LNCaP clone FGC (cell line): ENCODE measurements at regions not wholly inside any gene's neighbourhood (a gene's known extent, or its start where the extent isn't known, plus 50 kb on each side); places are given as distances from the start of the nearest gene placed in this dataset.
"Not testable (repeated sequence)": the region's sequence is repeated elsewhere in the genome, so short reads cannot be mapped to it uniquely, and the experiment has no call there.

Source experiments
- DNase-seq: peaks from one replicate; pipeline ENCODE4 v3.0.0-alpha.2; 2011; ENCODE audit warnings: low read depth
- H3K4me3 ChIP-seq: 2 replicates; pipeline ENCODE4 v1.5.1; 2011; ENCODE audit warnings: mild to moderate bottlenecking, low read depth, low read length, control low read depth
- TF ChIP-seq, protein P1 (sequence below): IDR thresholded peaks from 2 replicates; pipeline ENCODE4 v1.5.1; 2012; ENCODE audit warnings: mild to moderate bottlenecking; ENCODE audit not compliant: control insufficient read depth, insufficient read depth; ENCODE audit errors: extremely low read depth

DNA sequence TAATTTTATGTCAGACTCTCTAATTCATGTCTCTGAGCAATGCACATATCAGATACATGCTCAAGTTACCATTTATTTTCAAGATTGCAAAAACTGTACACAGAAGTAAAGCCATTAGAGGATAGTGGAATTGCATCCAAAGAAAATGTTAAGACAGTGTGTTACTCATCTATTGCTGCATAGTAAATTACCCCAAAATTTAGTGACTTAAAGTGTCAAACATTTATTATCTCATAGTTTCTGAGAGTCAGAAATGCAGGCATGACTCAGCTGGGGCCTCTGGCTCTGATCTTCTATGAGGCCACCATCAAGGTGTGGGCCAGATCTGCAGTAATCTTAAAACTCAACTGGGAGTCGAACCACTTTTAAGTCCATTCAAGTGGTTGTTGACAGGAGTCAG is 275.2 kb downstream of the QDPR start:
- TF ChIP-seq, protein P1, sequence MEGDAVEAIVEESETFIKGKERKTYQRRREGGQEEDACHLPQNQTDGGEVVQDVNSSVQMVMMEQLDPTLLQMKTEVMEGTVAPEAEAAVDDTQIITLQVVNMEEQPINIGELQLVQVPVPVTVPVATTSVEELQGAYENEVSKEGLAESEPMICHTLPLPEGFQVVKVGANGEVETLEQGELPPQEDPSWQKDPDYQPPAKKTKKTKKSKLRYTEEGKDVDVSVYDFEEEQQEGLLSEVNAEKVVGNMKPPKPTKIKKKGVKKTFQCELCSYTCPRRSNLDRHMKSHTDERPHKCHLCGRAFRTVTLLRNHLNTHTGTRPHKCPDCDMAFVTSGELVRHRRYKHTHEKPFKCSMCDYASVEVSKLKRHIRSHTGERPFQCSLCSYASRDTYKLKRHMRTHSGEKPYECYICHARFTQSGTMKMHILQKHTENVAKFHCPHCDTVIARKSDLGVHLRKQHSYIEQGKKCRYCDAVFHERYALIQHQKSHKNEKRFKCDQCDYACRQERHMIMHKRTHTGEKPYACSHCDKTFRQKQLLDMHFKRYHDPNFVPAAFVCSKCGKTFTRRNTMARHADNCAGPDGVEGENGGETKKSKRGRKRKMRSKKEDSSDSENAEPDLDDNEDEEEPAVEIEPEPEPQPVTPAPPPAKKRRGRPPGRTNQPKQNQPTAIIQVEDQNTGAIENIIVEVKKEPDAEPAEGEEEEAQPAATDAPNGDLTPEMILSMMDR = no peak
- DNase-seq = no peak
- H3K4me3 ChIP-seq = no peak overlapping the region

GRCh38 chr4:17234678-17235077 is 277.2 kb downstream of the QDPR start:
- DNase-seq = no peak
- H3K4me3 ChIP-seq = no peak overlapping the region
- TF ChIP-seq, protein P1 = no peak

DNA sequence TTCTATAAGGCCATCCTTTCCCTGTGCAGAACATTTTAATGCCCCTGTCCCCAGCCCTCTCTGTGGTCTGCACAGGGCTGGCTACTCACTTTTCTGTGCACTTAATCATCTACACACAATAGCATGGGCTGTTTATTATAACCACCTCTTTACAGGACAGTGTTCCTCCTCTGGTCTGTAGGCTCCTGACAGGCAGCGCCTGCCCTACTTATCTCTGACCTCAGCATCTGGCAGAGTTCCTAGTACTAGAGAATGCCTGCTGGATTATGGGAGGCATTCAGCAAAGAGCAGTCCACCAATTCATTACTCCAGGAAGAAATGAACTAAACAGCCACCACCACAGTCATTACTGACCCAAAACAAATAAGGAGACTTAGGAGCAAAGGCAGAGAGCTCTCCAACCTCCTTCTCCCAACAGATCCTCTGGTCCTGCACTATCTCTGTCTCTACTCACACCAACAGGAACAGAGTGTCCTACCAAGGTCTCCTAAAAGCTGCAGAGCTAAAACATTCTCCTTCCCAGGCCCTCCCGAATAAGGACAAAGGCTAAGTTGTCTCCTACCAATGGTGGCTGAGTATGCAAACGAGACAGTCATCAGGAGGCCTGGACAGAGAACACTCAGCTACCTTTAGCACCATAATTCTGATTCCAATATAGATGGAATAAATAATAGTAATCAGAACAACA is 279.2 kb downstream of the QDPR start:
- no peak for DNase-seq

DNA sequence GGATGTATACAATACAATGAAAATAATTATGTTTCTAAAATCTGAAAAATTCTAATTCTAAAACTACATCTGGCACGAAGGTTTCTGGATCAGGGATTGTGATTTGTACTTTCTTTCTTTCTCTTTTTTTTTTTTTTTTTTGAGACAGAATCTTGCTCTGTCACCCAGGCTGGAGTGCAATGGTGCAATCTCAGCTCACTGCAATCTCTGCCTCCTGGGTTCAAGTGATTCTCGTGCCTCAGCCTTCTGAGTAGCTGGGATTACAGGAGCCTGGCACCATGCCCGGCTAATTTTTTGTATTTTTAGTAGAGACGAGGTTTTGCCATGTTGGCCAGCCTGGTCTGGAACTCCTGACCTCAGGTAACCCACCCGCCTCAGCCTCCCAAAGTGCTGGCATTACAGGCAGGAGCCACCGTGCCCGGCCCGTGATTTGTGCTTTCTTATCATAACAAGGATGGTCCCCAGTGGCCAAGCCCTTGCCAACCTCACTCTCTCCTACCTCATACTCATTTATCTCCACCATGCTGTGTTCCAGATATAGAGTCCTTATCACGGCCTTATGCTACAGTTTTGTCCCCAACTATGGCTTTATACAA is 279.9 kb downstream of the QDPR start:
- DNase-seq, H3K4me3 ChIP-seq: not testable (repeated sequence)

More for the DNA sequence above, 279.2 kb downstream of the QDPR start:
- TF ChIP-seq, protein P1 = no peak
- no peak overlapping the region for H3K4me3 ChIP-seq

DNA sequence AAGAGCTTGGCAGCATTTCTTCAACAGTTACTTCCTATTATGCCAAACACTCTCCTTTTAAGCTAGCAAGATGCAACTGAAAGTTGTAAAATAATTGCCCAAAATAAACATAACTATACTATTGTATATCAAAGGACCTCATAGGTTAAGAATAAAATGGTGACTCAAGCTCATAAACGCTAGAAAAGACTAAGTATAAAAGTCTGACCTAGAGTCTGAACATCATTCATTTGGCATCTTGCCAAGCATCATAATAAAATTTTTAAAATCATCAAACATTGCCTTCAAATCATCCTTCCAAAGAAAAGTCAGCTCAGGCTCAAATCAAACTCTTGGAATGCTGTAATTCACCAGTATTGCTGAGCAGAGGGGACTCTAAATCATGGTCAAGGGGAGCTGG is 281.2 kb downstream of the QDPR start:
- no peak overlapping the region for H3K4me3 ChIP-seq
- TF ChIP-seq, protein P1 = no peak
- no peak for DNase-seq

GRCh38 chr4:17220816-17221215 is 291.1 kb downstream of the QDPR start:
- TF ChIP-seq, protein P1 = no peak
- no peak for DNase-seq
- no peak overlapping the region for H3K4me3 ChIP-seq

DNA sequence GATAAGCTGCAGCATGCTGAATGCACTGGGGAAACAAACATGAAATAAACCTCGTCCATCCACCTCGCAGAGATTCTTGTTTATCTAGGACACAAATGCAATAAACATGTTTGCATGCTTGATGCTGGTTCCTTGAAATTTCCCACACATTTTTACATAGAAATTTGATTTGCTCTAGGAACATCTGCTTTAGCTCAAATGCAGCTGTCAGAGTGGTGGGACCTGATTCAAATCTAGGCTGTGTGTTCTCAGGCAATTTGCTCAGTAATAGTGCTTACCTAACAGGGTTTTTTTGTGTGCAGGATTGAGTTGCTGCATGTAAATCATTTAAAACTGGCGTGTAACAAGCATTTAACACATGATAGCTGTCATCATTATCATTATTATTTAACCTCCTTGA is 293.1 kb downstream of the QDPR start:
- TF ChIP-seq, protein P1 = no peak
- DNase-seq = no peak
- no peak overlapping the region for H3K4me3 ChIP-seq
